HG02885 (cell line): ENCODE measurements at regions not wholly inside any gene's neighbourhood (a gene's known extent, or its start where the extent isn't known, plus 50 kb on each side); places are given as distances from the start of the nearest gene placed in this dataset.

Experiments
- ATAC-seq: cut with Tn5 transposase; IDR thresholded peaks from one replicate; pipeline ENCODE4 v1.9.1; 2021; ENCODE audit warnings: mild to moderate bottlenecking; ENCODE audit not compliant: unreplicated experiment, poor library complexity

DNA sequence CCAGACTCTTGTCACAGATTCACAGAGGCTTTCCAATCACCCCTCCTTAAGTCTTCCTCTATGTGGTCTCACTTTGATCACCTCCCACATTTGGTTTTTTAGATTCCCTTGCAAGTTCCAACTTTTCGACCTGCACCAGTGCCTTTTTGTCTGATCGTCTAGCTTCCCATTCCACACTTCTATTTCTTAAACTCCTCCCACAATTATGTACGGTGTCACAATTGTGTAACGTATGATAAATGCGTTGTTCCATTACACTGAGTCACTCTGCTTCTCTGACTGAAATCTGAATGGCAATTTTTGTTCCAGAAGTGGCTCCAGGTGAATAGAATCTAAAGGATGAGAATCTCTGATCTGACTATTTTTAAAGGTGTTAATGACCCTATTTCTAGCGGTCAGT, 320.1 kb downstream of the LMX1A start:
- ATAC-seq: no peak

DNA sequence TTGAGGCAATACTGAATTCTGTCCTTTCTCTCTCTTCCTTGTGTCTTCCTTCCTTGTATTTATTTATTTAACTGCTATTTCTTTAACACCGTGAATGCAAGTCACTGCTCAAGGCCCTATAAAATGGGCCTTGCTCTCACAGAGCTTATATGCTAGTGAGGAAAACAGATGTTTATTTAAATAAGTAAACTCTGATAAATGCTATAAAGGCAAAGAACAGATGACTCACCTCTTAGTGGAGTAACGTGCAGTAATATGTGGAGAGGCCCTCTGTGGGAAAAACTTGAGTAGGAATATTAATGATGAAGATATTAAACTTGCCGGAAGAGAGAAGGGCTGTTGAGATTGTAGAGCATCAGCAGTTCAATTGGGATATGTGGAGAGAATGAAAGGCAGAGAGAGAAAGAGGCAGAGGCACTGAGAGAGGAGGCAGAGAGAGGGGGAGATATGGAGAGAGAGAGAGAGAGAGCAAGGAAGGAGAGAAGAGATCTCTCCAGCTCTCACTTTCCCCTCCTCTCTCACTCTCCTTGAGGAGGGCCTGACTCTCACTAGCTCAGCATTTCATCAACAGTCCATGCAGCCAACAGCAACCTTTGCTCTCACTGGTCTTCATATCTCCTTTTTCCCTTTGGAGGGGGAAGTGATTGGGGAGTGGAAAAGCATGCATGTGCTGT, 322.2 kb downstream of the LMX1A start:
- ATAC-seq: no peak

DNA sequence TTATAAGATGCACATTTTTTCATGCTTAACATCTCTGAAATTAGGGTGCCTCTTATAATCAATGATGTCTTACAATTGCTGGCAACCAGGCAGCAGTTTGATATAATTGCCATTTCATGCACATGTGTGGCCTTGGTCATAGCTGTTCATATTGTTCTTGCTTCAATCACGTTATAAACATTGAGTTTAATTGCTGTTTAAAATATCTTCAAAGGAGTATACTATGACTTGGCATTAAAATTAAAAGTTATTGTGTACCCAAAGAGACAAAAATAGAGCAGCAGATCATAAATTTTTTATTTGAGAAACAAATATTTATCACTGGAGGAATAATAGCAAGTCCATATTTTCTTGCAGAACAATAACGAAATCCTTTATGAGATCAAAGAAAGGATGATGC, 325.5 kb downstream of the LMX1A start:
- ATAC-seq: no peak

DNA sequence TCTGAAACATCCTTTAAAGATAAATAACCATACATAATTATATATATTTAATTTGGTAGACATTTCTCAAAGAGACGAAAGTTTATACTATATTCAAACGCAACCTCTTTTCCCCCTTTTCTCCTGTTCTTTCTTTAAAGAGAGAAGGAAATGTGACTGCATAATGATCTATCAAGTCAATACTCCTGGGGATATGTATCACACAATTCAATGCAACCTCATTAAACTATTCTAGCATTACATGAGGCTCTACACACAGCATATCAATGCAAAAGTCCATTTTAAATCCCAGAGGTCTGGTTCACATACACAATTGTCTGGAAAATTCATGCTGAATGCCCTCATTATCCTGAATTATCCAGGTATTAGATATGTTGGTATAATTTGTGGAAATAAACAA, 330.7 kb downstream of the LMX1A start:
- no peak for ATAC-seq

DNA sequence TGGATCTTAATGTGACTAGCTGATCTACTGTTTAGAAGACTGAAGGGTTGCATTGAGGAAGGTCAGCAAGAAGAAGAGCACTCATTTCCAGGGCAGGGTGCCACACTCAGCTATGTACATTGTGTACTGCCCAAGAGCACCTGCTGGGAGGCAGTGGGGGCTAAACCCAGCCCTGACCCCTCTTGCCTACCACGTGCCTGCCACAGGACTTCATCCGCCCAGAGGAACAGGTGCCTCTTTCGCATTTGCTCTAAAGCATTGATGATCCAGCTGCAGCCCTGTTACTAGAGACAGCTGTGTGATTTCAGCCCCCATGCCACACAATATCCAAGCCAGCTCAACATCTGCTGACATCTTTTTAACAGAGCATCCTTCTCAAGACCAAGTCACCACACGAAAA, 341.8 kb downstream of the LMX1A start:
- no peak for ATAC-seq

DNA sequence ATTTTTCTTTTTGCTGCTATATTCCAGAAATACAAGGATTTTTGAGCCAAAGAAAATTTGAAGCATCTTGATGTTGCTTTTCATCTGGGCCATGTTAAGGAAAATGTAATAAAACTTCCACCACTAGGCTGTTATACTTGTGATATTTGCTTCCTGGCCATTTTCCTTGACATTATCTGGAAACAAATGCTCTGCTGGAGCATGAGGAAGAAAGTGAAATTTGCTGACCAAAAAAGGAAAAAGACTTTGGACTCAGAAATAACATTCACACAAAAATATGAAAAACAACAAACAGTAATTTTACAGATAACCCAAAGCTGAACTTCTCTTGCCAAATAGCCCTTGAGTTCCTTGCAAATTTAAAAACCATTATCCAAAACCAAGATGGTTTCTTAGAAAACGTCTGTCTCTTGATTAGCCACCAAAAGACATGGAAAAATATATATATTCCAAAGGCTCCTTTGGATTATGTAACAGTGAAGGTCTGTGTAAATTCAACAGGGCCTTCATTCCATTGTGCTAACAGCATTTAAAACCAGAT, 344.5 kb downstream of the LMX1A start:
- no peak for ATAC-seq

DNA sequence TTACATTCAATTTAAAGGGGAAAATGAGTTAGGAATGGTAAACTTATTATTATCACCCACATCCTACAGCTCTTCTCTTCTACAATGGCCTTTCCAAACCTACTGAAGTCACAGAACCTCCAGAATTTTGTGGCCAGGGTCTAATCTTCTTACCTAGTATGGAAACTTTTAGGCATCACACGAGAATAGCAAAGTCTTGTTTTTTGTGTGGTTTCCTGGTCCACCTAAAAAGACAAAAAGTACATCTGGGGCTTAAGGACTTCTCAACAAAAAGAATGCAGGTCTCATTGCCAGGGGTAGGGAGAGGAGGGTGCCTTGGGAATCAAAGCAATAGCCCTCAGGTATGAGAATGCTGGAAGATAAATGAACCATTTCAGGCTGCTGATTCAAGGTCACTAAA, 345.3 kb downstream of the LMX1A start:
- ATAC-seq: no peak

DNA sequence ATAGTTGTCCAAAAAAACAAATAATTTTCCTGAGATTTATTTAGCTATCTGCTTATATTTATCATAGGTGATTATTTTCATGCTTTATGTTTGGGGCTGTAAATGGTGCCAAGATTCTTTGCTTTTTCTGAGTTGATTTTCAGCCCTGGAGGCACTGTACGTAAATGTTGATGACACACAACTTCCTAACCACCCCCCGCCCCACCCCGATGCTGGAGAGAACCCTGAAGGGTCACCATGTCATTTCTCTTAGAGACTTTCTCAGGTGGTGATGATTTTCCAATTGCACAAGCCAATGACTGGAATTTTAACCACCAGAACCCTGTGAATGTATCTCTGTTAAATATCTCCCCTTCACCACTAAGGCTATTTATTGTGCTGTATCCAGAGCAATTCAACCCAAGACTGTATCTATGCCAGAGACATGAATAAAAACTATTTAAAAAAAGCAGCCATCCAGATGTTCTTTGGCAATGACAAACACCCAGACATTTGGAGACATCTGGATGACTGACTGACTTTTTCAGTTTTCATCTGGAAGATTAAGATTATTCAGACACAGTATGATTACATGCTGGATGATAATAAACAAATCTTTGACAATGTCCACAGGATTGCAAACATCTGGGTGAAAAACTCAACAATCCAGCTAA, 346.0 kb downstream of the LMX1A start:
- no peak for ATAC-seq

DNA sequence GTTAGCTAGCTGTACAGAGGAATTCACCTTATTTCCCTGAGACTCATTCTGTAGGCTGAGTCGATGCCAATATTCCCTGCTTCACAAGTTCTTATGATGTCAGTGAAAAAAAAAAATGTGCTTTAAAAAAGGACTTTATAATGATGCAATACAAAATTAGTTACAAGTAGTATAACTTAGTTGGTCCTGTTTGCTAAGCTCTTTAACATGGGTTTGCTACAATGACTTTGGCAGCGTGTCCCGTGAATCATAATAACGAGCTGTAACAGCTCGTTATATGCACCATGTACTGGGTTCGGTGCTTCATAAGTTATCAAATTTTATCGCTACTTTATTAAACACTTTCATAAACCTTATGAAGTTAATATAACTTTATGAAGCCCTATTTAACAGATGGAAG, 349.7 kb downstream of the LMX1A start:
- ATAC-seq: no peak

DNA sequence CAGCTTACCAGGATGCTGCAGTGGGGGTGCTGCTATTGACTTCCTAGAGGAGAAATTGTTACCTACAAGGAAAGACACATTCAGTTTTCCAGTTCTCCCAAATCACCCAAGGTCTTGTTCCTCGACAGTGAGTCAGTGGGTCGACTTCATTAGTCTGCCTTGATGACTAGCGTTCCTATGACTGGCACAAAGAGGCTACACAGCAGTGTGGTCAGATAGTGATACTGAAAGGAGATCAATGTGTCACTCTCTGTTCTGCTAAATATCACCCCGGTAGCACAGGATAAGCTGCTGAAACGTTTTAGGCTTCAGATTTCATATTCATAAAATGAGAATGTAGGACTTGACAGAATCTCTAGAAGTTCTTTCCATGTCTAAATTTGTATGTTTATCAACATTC, 357.4 kb downstream of the LMX1A start:
- no peak for ATAC-seq

DNA sequence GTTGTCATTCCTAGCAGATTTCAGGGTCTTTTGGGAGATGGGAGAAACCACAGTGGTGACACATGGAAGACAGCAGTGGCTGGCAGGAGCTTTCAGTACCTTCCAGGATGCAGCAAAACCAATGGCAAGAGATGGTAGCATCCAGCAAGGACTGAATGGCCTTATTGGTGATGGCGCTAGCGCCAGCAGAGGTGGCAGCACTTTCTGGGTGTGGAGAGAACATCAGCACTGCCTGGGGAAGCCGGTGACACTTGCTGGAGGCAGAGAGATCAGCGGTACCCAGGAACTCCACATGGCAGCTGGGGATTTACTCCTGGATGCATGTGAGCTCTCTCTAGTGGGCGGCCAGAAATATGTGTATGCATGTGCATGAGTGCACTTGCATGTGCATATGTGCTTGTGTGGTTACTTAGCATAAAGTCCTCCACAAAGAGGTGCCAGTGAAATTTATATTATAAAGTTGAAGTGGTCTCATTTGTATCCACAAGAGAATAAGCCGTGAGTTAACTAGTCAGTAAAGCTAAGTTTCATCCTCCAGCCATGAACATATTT, 364.7 kb downstream of the LMX1A start:
- ATAC-seq: no peak

DNA sequence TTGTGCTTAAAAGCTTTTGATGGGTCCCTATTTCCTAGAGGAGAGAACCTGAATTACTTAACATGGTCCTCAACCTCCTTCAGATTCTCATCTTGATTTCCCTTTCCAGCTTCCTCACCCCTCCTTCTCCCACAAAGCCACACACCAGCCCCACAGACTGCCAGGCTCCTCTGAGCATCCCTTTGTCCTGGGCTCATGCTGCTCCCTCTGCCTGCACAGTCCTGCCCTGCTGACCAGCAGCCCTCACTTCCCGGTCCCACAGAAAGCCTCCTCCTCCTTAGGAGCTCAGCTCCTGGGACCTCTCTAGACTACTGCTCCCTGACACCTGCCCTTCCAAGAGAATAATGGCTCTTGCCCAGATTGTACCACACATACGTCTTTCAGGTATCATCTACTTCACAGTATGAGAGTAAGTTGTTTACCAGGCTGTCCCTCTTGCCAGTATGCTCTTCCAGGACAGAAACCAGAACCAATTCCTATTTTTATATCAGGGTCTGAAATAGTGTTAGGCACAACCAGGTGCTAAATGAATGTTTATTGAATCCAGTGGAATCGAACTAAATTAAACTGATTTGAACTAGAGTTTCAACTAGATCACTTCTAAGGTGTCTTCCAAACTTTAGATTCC, 373.4 kb downstream of the LMX1A start:
- no peak for ATAC-seq

DNA sequence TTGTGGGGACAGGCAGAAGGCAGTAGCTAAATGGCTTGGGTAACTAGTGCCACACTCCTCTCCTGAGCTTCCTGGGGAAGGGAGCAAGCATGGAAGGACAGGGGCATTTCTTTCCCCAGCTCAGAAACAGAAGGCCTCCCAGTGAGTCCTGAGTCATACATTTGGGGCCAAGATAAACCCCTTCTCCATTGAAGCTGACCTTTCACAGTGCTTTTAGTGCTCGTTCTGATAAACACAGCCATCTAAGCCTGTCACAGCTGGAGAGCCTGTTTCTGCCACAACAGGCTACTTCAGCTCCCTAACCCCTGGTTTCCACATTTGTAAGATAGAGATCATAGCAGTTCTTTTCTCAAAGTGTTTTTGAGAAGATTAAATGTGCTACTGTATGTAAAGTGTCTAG, 374.0 kb downstream of the LMX1A start:
- ATAC-seq: no peak

DNA sequence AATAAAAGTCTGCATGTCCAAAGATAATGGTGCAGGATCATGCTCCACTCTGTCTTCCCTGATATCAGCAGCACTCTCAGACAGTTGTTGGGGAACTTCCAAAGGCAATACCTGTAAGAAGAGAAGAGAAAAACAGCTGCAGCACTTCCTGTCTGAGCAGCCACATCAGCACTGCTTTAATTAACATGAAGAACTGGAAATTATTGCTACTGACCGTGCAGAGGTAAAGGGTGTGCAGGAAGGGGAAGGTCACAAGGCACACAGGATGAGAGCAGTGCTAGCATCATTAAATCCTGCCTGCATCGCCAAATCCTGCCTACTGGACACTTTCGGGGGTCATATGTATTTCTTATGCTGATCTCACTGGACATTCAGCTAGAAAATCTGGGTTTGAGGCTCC, 379.0 kb downstream of the LMX1A start:
- no peak for ATAC-seq

DNA sequence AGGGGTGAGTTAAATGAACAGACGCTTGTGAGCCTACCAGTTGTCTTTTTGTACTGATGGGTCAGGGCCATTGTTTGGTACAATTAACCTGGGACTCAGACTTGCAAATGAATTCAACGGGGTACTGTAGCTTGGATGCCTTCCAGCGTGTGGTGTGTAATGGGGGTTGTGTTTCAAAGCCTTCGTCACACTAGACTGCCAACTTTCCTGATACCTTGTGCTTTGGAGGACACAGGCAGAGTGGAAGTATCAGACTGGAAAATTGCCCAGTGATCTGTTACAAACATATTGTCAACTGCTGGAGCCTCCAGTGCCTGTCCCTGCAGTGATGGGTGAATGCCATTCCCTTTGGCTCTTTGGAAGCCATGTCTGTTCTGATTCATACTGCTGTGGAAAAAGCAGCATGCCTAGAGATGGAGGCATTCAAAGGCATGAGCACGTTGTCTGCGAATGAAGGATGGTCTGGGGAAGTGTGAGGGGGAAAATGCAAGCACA, 384.5 kb downstream of the LMX1A start:
- no peak for ATAC-seq

DNA sequence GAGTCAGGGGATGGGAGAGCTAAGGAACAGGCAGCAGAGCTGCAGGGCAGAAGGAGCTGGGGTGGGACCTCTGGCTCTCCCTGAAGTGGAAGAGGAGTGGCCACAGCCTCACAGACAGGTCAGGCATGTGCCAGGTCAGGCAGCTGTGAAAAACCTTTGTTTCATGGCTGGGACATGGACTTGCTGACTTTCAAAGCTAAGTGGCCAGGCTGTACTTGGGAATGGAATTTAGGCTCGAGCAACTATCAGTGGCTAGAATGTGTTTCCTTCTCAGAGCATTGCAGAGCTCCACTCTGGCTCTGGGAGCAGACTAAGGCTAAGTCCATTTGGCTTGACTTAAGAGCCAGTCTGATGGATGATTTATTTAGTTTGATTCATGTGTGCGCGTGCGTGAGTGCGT, 385.1 kb downstream of the LMX1A start:
- ATAC-seq: no peak

DNA sequence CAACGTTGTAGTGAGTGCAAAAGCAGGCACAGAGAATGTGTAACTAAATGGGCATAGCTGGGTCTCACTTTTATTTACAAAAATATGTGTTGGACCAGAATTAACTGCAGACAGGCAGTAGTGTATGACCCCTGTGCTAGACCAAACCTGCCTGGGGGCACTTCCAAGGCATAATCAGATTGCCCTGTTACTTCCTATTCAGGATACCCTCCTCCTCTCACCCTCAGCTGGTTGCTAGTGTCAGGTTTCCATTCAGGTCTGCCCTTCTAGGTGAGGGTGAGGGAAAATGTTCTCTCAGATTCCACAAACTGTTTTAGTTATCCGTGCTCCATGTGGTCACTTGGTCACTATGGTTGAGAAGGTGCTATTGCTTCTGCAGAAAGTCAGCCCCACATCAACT, 387.3 kb downstream of the LMX1A start:
- no peak for ATAC-seq

DNA sequence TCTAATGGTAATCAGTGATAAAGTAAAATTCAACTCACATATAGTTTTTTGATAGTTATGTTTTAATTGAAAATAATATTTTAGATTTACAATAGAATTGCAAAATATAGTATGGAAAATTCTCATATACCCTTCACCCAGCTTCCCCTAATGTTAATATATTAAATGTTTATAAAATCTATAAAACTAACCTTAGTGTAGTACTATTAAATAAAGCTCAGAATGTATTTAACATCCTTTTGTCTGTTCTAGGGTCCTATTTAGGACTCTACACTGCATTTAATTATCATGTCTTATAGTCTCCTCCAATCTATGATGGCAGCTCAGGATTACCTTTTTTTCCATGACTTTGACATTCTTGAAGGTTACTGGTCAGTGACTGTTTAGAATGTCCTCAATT, 389.2 kb downstream of the LMX1A start:
- no peak for ATAC-seq

DNA sequence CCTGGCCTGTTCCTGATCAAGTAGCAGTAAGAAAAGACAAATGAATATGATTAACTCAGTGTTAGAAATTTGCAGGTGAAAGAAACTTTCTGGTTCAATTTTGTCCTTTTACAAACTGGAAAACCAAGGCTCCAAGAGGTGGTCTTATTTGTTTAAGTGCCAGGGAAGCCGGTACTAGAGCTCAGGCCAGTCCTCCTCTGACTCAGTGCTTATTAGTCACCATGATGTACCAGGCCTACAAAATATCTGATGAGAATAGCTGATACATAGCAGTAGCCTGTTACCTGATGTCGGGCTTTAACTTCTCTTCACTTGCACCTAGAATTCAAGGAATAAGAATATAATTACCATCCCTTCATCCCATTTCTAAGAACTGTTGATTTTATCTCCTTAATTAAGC, 394.8 kb downstream of the LMX1A start:
- ATAC-seq: no peak

DNA sequence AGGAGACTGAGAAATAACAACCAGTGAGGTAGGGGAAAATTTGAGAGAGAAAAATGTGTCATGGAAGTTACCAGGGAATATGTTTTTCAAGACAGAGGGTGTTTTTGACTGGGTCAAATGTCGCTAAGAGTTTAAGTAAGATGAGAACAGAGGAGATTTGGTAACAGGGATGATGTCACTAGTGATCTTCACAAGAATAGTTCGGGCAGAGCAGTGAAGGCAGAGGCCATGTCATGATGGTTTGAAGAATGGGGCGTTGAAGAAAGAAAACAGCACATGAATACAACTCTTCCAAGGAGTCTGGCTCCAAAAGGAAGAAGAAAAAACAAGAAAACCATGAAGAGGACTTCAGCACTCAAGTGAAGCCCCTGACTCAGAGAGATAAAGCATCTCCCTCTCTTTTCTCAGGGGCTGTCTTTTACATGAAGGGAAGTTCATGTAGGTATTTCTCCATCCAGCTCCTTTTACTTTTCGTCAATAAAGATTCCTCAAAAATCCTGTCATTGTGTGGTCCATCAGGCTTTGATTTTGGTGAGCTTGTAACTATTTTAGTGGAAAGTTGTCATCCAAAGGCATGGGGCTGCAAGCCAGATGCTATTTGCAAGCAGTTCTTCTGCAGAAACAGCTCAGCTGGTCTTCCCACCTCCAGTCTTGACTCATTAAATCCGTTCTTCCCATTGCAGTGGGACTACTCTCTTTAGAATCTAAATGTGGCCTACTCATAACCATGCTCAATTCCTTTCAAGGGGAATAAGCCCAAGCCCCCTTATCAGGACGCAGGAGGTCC, 397.3 kb downstream of the LMX1A start:
- ATAC-seq: no peak
